Smooth muscle cell (in vitro differentiated cells): ENCODE measurements at regions not wholly inside any gene's neighbourhood (a gene's known extent, or its start where the extent isn't known, plus 50 kb on each side); places are given as distances from the start of the nearest gene placed in this dataset.

ENCODE experiments used
- DNase-seq: peaks from one replicate; lab custom pipeline; 2025; ENCODE audit not compliant: unreplicated experiment; lab: John Stamatoyannopoulos, UW
- H2AFZ ChIP-seq: fragments of 200-600 bp; sonication (generic); 2 replicates; pipeline ENCODE4 v1.6.0; 2016; ENCODE audit warnings: antibody characterized with exemption, low read depth, mild to moderate bottlenecking
- H3F3A ChIP-seq: fragments of 200-600 bp; sonication (generic); 2 replicates; pipeline ENCODE4 v1.6.0; 2017; ENCODE audit warnings: antibody characterized with exemption, low read depth
- H3K27ac ChIP-seq: fragments of 200-600 bp; sonication (generic); 2 replicates; pipeline ENCODE4 v1.5.1; 2016; ENCODE audit warnings: low read depth, mild to moderate bottlenecking
- H3K27me3 ChIP-seq: fragments of 200-600 bp; sonication (generic); 2 replicates; pipeline ENCODE4 v1.6.1; 2016; ENCODE audit warnings: low read depth, mild to moderate bottlenecking
- H3K36me3 ChIP-seq: fragments of 200-600 bp; sonication (generic); 2 replicates; pipeline ENCODE4 v1.5.1; 2016; ENCODE audit warnings: low read depth
- H3K4me1 ChIP-seq: fragments of 200-600 bp; sonication (generic); 2 replicates; pipeline ENCODE4 v1.5.1; 2016; ENCODE audit warnings: low read depth
- H3K4me2 ChIP-seq: fragments of 200-600 bp; sonication (generic); 2 replicates; pipeline ENCODE4 v1.6.0; 2016; ENCODE audit warnings: mild to moderate bottlenecking
- H3K4me3 ChIP-seq: fragments of 200-600 bp; sonication (generic); 2 replicates; pipeline ENCODE4 v1.5.1; 2016; ENCODE audit warnings: mild to moderate bottlenecking
- H3K79me2 ChIP-seq: fragments of 200-600 bp; sonication (generic); 2 replicates; pipeline ENCODE4 v1.6.0; 2016; ENCODE audit warnings: low read depth, mild to moderate bottlenecking
- H3K9ac ChIP-seq: fragments of 200-600 bp; sonication (generic); 2 replicates; pipeline ENCODE4 v1.6.0; 2016; ENCODE audit warnings: low read depth
- H3K9me3 ChIP-seq: fragments of 200-600 bp; sonication (generic); replicated peaks from 2 replicates; pipeline ENCODE4 v1.5.1; 2016; ENCODE audit warnings: low read depth
- H4K20me1 ChIP-seq: fragments of 200-600 bp; sonication (generic); 2 replicates; pipeline ENCODE4 v1.6.0; 2016; ENCODE audit warnings: low read depth
- WGBS: methylation state at CpG from one replicate; pipeline ENCODE4 v1.1.7; 2016; ENCODE audit warnings: low lambda C conversion rate; 5-methylcytosine and 5-hydroxymethylcytosine counted together
- TF ChIP-seq, protein P1 (sequence below): fragments of 200-600 bp; sonication (generic); IDR thresholded peaks from 2 replicates; pipeline ENCODE4 v1.5.1; 2017; ENCODE audit warnings: borderline replicate concordance, mild to moderate bottlenecking, antibody characterized with exemption; ENCODE audit not compliant: insufficient read depth, poor library complexity, severe bottlenecking

DNA sequence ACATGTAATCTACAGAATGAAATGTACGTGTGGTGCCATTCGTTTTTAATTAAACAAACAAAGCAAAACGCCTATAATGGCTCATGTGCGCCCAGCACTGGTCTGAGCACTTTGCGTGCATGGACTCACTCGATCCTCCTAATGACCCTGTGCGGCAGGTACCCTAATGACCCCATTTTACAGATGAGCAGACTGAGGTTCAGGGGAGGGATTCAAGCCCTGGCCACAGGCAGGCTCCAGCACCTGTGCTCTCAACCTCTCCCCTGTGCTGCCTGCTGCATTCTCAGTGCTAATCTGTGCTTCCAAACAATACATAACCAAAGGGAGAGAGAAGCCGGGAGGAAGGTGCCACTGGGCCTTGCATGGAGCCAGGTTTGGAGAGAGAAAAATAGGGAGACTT lies 124.2 kb upstream of the ZBTB40 start:
- Histone ChIP-seq H2AFZ (no peak overlapping the region), H3F3A (no peaks in the 10 kb centered on the region), H3K4me3 (no peak overlapping the region), H3K9ac (no peak overlapping the region), H3K27me3 (no peaks in the 10 kb centered on the region), H3K4me1 (no peaks in the 10 kb centered on the region), H3K27ac (no peak overlapping the region), H3K79me2 (no peaks in the 10 kb centered on the region), H4K20me1 (no peaks in the 10 kb centered on the region), H3K36me3 (no peaks in the 10 kb centered on the region), H3K9me3 (no peaks in the 10 kb centered on the region), H3K4me2 (no peak overlapping the region)
- TF ChIP-seq, protein P1, sequence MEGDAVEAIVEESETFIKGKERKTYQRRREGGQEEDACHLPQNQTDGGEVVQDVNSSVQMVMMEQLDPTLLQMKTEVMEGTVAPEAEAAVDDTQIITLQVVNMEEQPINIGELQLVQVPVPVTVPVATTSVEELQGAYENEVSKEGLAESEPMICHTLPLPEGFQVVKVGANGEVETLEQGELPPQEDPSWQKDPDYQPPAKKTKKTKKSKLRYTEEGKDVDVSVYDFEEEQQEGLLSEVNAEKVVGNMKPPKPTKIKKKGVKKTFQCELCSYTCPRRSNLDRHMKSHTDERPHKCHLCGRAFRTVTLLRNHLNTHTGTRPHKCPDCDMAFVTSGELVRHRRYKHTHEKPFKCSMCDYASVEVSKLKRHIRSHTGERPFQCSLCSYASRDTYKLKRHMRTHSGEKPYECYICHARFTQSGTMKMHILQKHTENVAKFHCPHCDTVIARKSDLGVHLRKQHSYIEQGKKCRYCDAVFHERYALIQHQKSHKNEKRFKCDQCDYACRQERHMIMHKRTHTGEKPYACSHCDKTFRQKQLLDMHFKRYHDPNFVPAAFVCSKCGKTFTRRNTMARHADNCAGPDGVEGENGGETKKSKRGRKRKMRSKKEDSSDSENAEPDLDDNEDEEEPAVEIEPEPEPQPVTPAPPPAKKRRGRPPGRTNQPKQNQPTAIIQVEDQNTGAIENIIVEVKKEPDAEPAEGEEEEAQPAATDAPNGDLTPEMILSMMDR, result no peak
- DNase-seq, result no peak
- 93% methylated on average over 8 of the region's 8 CpGs for WGBS

DNA sequence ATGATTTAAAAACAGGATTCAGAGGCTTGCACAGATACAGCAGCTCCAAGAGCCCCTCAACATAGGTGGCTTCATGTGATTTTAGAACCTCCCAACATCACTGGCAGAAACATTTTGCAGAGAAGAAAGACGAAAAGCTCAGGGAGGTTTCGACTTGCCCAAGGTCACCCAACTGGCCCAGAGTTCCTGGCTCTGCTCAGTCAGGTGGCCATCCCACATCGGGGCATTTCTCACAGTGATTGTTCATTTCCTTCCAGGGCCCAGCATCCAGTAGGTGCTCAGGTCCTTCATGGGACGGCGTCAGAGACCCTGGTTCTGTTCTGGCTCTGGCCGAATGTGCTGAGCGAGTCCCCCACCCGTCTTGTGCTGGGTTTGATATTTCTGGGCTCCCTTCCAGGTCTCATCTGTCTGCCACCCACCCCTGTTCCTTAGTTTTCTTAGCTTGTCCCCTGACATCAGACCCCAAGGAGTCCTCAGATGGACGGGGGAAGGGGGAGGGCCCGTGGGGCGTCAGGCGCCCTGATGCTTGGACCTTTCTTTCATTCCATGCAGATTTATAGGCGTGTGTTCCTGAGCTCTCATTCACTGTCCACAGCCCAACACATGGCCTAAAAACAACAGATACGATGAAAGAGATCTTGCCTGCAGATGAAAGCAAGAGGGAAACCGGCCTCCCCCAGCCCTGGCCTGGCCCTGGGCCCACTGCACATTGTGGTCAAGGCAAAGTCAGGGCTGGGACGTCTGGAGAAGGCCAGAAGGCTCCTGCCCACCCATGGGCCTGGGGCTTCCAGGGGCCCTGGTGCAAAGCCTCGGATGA lies 123.1 kb upstream of the ZBTB40 start:
- DNase-seq, result no peak
- peaks cover 3% of the 10 kb centered on the region for H3K27me3 ChIP-seq

DNA sequence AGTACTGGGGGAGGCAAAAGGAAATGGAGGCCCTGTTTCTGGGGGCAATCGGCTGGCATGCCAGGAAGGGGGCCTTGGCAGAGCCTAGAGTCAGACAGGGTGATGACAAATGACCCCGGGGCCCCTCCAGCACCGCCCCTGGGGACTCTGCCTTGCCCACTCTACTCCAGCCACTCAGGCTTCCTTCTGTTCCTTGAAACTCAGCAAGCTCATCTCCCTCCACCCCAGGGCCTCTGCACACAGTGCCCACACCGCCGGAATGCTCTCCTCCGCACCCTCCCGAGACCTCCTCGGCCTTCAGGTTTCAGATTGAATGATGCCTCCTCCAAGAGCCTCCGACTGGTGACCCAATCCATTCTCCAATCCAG lies 122.5 kb upstream of the ZBTB40 start:
- Histone ChIP-seq H3K27me3 (peaks cover 9% of the 10 kb centered on the region), H3K27ac (no peak overlapping the region), H3K79me2 (no peaks in the 10 kb centered on the region), H3K9ac (no peak overlapping the region), H3K4me2 (no peak overlapping the region), H4K20me1 (no peaks in the 10 kb centered on the region), H3K4me1 (no peaks in the 10 kb centered on the region), H2AFZ (no peak overlapping the region), H3K9me3 (no peaks in the 10 kb centered on the region), H3F3A (no peaks in the 10 kb centered on the region), H3K36me3 (no peaks in the 10 kb centered on the region), H3K4me3 (no peak overlapping the region)
- DNase-seq, result no peak
- TF ChIP-seq, protein P1, result no peak
- 92% methylated on average over 9 of the region's 9 CpGs for WGBS

More for the DNA sequence above, 123.1 kb upstream of the ZBTB40 start:
- no peaks in the 10 kb centered on the region for H3K79me2 ChIP-seq
- H3K9me3 ChIP-seq, result no peaks in the 10 kb centered on the region
- H3K4me1 ChIP-seq, result no peaks in the 10 kb centered on the region
- no peaks in the 10 kb centered on the region for H4K20me1 ChIP-seq
- 74% methylated on average over 17 of the region's 17 CpGs for WGBS
- H3K27ac ChIP-seq, result no peak overlapping the region
- H3K9ac ChIP-seq, result no peak overlapping the region
- H3K4me3 ChIP-seq, result no peak overlapping the region
- no peak overlapping the region for H3K4me2 ChIP-seq
- H2AFZ ChIP-seq, result no peak overlapping the region
- no peaks in the 10 kb centered on the region for H3K36me3 ChIP-seq
- no peaks in the 10 kb centered on the region for H3F3A ChIP-seq
- TF ChIP-seq, protein P1, result no peak
